A673 (cell line): ENCODE measurements at regions not wholly inside any gene's neighbourhood (a gene's known extent, or its start where the extent isn't known, plus 50 kb on each side); places are given as distances from the start of the nearest gene placed in this dataset.

Experiments used
- BruUV-seq: library from RNA; stranded (reverse); fragments of 400-500 nt; replicated peaks from 2 replicates; lab custom pipeline; 2021; lab: Mats Ljungman, UMichigan
- CTCF ChIA-PET: fragments of 300-600 bp; sonication (Branson Sonifier 250); formaldehyde crosslinking; loops from one replicate; lab custom pipeline; 2022; ENCODE audit warnings: antibody characterized with exemption; lab: Charles Lee
- POLR2A ChIA-PET: fragments of 300-600 bp; sonication (Branson Sonifier 250); formaldehyde crosslinking; loops from one replicate; lab custom pipeline; 2022; ENCODE audit warnings: antibody characterized with exemption; ENCODE audit not compliant: low non-redundant PET; lab: Charles Lee
- DNase-seq: peaks from one replicate; pipeline ENCODE4 v3.0.0-alpha.2; 2015; ENCODE audit warnings: low spot score
- H3K27ac ChIP-seq: fragments of 200-600 bp; sonication (generic); 2 replicates; pipeline ENCODE4 v1.5.1; 2016; ENCODE audit warnings: mixed run types, low read depth, mild to moderate bottlenecking, mixed read lengths, antibody characterized with exemption, low read length; ENCODE audit not compliant: poor library complexity, severe bottlenecking
- H3K27me3 ChIP-seq: fragments of 200-600 bp; sonication (generic); replicated peaks from 2 replicates; pipeline ENCODE4 v1.6.1; 2017; ENCODE audit warnings: mixed run types, low read depth, mild to moderate bottlenecking, mixed read lengths, antibody characterized with exemption, low read length; ENCODE audit not compliant: insufficient read depth, poor library complexity
- H3K36me3 ChIP-seq: fragments of 200-600 bp; sonication (generic); 2 replicates; pipeline ENCODE4 v1.6.1; 2016; ENCODE audit warnings: mixed run types, mild to moderate bottlenecking, mixed read lengths, antibody characterized with exemption, low read length; ENCODE audit not compliant: insufficient read depth, poor library complexity, severe bottlenecking
- H3K4me1 ChIP-seq: fragments of 200-600 bp; sonication (generic); 2 replicates; pipeline ENCODE4 v1.6.1; 2017; ENCODE audit warnings: mixed run types, mild to moderate bottlenecking, mixed read lengths, antibody characterized with exemption, low read length; ENCODE audit not compliant: insufficient read depth, poor library complexity, severe bottlenecking
- H3K4me3 ChIP-seq: fragments of 200-600 bp; sonication (generic); 2 replicates; pipeline ENCODE4 v1.5.1; 2016; ENCODE audit warnings: low read depth, mixed run types, mild to moderate bottlenecking, mixed read lengths, low read length; ENCODE audit not compliant: poor library complexity, severe bottlenecking
- H3K9me3 ChIP-seq: fragments of 200-600 bp; sonication (generic); 2 replicates; pipeline ENCODE4 v1.6.1; 2016; ENCODE audit warnings: mixed run types, low read depth, mild to moderate bottlenecking, mixed read lengths, antibody characterized with exemption, low read length; ENCODE audit not compliant: poor library complexity, severe bottlenecking
- EZH2 ChIP-seq: fragments of 200-600 bp; sonication (generic); IDR thresholded peaks from 2 replicates; pipeline ENCODE4 v1.6.1; 2017; ENCODE audit warnings: borderline replicate concordance, low read depth, mild to moderate bottlenecking, mixed read lengths, antibody characterized with exemption, low read length; ENCODE audit not compliant: poor library complexity, severe bottlenecking
- intact Hi-C: fragments of 100-400 bp; cut with micrococcal nuclease; formaldehyde crosslinking; loops from one replicate; pipeline ENCODE4 v1.10.0; 2022; ENCODE audit not compliant: unreplicated experiment
- TF ChIP-seq, protein P1 (sequence below): fragments of 300-800, 200-600 bp; sonication (generic); conservative IDR thresholded peaks from 2 replicates; pipeline ENCODE4 v1.5.1; 2017; ENCODE audit warnings: low read depth, mild to moderate bottlenecking, antibody characterized with exemption, low read length, moderate library complexity, mixed read lengths

GRCh38 chr18:11339188-11339775 lies 189.9 kb upstream of the PIEZO2 start:
- no TSS peak for BruUV-seq

GRCh38 chr18:11336241-11336640 lies 186.9 kb upstream of the PIEZO2 start:
- no peak for TF ChIP-seq EZH2
- TF ChIP-seq, protein P1, sequence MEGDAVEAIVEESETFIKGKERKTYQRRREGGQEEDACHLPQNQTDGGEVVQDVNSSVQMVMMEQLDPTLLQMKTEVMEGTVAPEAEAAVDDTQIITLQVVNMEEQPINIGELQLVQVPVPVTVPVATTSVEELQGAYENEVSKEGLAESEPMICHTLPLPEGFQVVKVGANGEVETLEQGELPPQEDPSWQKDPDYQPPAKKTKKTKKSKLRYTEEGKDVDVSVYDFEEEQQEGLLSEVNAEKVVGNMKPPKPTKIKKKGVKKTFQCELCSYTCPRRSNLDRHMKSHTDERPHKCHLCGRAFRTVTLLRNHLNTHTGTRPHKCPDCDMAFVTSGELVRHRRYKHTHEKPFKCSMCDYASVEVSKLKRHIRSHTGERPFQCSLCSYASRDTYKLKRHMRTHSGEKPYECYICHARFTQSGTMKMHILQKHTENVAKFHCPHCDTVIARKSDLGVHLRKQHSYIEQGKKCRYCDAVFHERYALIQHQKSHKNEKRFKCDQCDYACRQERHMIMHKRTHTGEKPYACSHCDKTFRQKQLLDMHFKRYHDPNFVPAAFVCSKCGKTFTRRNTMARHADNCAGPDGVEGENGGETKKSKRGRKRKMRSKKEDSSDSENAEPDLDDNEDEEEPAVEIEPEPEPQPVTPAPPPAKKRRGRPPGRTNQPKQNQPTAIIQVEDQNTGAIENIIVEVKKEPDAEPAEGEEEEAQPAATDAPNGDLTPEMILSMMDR = no peak
- no peaks in the 10 kb centered on the region for H3K9me3 ChIP-seq
- ChIA-PET CTCF (no interaction called here), POLR2A (no interaction called here)
- no peak overlapping the region for H3K4me3 ChIP-seq
- no peaks in the 10 kb centered on the region for H3K36me3 ChIP-seq
- H3K4me1 ChIP-seq = no peaks in the 10 kb centered on the region
- H3K27ac ChIP-seq = no peak overlapping the region
- BruUV-seq = no TSS peak
- DNase-seq = no peak
- intact Hi-C loops = no loop called here
- H3K27me3 ChIP-seq = peaks cover 3% of the 10 kb centered on the region

More at GRCh38 chr18:11339188-11339775, 189.9 kb upstream of the PIEZO2 start:
- Histone ChIP-seq H3K36me3 (no peaks in the 10 kb centered on the region), H3K27ac (no peak overlapping the region), H3K27me3 (peaks cover 3% of the 10 kb centered on the region), H3K4me3 (no peak overlapping the region), H3K4me1 (no peaks in the 10 kb centered on the region), H3K9me3 (no peaks in the 10 kb centered on the region)
- DNase-seq = no peak
- ChIA-PET CTCF (no interaction called here), POLR2A (no interaction called here)
- intact Hi-C loops = no loop called here
- TF ChIP-seq, protein P1 = no peak
- no peak for TF ChIP-seq EZH2

- peak; percentile 19 for DNase-seq
- no peaks in the 10 kb centered on the region for H3K9me3 ChIP-seq
- H3K27me3 ChIP-seq = no peaks in the 10 kb centered on the region
- no peaks in the 10 kb centered on the region for H3K4me1 ChIP-seq
- H3K36me3 ChIP-seq = no peaks in the 10 kb centered on the region
- TF ChIP-seq, protein P1 = no peak
- no peak for TF ChIP-seq EZH2
- no TSS peak for BruUV-seq
- POLR2A ChIA-PET = no interaction called here
- CTCF ChIA-PET = no interaction called here
- H3K4me3 ChIP-seq = no peak overlapping the region
- intact Hi-C loops = no loop called here
- no peak overlapping the region for H3K27ac ChIP-seq
These were observed 178.1 kb upstream of the PIEZO2 start for GRCh38 chr18:11327391-11328009.
